Stimulated activated CD8-positive, alpha-beta memory T cell treated with anti-CD3 and anti-CD28 coated beads, Interleukin-15, amount 100 ng/mL, for 4 hours (primary cell): ENCODE measurements at regions not wholly inside any gene's neighbourhood (a gene's known extent, or its start where the extent isn't known, plus 50 kb on each side); places are given as distances from the start of the nearest gene placed in this dataset.

Experiments used
- DNase-seq, 2 donors: peaks; one replicate each; pipeline ENCODE4 v3.0.0-alpha.2; 2020; ENCODE audit warnings: low read depth in 2 of 2

GRCh38 chr10:3428826-3429225, 256.2 kb upstream of the PITRM1 start:
- no peak for DNase-seq

- no peak for DNase-seq
Measured at GRCh38 chr10:3427950-3428354, 255.4 kb upstream of the PITRM1 start.

- no peak for DNase-seq
Measured at GRCh38 chr10:3427347-3427746, 254.8 kb upstream of the PITRM1 start.

- no peak for DNase-seq
Measured at GRCh38 chr10:3426190-3426845, 253.7 kb upstream of the PITRM1 start.

DNA sequence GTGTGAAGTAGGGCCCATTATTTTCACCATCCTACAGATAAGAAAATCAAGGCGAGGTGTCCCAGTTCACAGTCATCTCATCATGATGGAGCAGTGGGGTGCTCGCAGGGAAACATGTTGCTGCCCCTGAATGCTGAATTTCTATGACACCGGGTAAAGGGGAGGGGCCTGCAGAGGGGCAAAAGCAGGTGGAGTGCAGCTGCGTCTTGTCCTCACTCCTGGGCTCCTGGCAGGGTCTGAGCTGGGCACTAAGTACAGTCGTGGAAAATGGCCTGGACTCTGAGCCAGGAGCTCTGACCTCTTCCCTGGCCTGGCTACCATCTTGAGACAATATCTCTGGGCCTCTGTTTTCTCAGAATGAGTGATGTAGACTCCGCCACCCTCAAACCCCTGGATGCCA, 253.1 kb upstream of the PITRM1 start:
- DNase-seq = no peak

- no peak for DNase-seq
Measured at GRCh38 chr10:3425261-3425660, 252.7 kb upstream of the PITRM1 start.

DNA sequence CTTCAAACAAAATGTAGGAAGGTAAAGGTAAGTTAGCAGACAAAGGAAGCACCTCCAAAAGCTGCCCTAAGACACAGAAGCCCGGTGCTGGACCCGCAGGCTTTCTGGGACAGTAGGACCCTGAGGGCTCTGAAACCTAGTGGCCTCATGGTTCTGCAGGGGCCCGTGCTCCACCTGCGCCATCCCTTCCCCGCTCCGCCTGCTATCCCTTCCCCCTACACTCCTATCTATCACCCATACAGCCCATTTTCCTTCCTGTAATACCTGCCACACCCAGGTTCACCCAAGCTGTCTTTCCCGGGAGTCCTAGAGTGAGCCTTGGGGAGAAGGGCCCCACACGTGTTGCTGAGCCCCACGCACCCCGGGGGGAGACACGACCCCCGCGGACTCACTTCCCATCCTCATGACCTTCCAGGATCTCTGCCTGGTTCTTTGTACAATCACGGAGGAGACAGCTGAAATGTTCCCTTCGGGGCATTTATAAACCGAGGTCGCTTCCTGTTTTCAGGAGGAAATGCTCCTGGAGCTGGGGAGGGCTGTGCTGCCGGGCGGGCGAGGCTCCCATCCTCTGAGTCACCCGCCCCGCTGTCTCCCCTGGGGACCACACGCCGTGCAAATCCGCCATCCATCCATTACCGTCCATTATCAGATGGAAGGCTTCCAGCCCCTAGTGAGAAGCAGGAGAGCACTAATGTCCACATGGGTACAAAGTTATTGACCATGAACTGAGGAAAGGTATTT, 251.7 kb upstream of the PITRM1 start:
- no peak for DNase-seq

DNA sequence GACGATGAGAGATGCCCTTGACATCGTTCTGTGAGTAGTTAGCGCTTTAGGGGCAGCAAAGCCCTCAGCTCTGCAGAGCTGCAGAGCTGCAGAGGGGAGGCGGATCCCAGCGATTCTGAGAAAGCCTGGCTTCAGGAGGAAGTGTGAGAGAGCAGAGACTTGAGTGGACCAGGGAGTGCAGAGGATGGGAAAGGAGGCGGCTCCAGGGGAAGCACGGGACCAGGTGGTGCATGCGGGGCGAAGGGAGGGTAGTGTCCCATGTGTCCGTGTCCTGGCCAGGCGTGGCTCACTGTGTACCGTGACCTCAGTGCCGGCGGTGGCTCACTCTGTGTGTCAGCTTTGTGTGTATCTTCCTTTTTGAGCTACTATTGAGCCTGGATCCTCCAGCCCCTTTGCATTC, 250.8 kb upstream of the PITRM1 start:
- no peak for DNase-seq

- DNase-seq = no peak
Measured at GRCh38 chr10:3422282-3422681, 249.7 kb upstream of the PITRM1 start.

DNA sequence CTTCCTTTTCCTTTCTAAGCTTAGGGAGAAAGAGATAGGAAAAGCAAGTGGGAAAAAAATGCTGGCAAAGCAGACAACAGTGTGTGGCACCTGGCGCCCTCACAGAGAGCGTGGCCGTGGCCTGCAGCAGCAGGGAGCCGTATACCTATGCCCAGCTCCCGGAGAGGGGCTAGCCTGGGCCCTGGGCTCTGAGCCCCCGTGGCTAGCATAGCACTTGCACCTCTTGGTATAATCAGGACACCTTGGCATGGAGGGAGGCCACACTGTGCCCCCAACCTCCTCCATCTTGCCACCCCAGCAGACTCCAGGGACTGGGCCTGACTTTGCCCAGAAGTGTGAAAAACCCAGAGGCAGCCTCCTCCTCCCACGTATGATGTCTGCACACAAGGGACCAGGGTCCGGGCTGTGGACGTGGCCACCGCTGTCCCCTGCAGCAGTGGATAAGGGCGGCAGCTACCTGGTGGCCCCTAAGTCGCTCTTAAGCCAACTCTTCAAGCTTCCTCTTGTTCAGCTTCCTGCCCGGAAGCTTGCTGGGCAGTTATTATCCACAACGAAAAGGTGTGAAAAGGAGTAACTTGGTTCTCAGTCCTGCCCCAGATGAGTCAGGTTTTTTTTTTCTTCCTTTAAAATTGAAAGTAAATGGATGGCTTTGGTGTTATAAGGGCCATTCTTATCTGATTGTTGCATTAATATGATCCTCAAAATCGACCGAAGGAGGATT, 249.1 kb upstream of the PITRM1 start:
- no peak for DNase-seq

GRCh38 chr10:3420527-3421469, 248.2 kb upstream of the PITRM1 start:
- DNase-seq = no peak

- no peak for DNase-seq
Measured at GRCh38 chr10:3419719-3420495, 247.3 kb upstream of the PITRM1 start.

DNA sequence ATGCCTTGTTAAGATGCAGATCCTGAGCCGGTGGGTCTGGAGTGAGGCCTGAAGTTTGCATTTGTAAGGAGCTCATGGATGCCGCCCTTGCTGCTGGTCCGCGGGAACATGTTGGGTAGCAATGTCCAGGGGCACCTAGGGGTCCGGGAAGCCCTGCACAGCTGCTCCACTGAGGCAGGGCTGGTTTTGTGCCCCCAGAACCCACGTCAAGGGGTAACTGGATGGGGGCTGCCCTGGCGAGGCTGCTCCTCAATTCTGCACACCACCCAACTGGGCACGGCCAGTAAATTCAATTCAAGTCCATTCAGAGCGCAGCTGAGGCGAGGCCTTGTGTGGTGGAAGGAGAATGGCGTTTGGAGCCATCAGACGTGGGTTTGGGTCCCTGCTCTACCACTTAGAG, 246.3 kb upstream of the PITRM1 start:
- no peak for DNase-seq

GRCh38 chr10:3418041-3418754, 245.6 kb upstream of the PITRM1 start:
- no peak for DNase-seq

GRCh38 chr10:3417096-3417495, 244.5 kb upstream of the PITRM1 start:
- DNase-seq = no peak

DNA sequence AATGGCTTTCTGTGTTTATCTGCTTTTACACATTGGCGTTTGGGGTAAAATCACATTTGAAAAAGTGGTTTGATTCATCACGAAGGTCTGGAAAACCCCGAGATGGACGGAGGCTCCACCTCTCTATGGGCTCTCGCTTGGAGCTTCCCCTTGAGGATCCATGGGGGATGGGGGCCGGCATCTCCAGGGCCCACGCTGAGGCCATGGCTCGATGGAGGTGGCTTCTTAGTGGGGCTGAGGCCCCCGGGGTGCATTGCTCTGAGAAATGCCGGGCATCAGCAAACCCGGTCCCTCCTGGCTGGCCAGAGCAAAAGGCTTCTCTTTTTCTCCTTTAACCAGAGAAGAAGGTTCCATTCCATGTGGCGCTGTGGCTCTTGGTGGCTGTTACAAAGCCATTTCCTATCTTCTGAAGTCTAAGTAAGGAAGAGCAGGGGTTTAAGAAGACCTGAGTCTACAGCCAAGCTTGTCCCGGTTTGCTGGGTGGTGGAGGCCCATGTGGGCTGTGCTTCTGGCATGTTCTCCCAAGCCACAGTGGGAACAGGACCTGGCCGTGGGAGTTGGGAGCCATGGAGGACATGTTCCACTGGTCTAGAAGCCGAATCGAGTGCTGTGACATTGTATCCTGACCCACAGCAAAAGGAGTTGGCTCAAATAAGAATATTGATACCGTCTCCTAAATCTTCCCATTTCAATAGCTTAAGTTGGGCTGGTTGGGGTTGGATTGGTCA, 243.5 kb upstream of the PITRM1 start:
- DNase-seq = no peak

DNA sequence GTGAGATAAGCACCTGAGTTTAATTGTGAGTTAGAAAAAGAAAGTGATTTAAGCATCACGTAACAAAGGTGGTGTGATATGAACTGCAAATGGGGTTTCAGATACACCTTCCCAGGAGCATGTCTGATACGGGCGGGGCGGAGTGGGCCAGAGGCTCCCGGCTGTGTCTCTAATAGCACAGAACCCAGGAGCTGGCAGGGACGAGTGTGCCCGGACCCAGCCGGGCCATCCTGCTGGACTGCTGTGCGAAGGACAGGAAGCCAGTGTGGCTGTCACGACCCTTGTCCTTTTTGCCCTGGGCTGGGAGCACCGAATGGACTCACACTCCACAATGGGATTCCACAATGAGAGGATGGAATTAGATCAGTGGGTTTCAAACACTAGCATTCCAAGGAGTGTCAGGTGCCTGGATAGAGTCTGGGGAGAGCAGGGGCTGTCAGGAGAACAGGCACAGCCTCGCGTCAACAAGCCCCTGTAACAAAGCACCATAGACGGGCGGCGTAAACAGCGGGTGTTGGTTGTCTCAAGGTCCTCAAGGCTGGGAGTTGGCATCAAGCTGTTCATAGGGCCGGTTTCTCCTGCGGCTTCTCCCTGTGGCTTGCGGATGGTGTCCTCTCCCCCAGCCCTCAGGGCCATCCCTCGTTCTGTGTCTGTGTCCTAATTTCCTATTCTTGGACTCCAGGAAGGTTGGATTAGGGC, 242.6 kb upstream of the PITRM1 start:
- DNase-seq = no peak

DNA sequence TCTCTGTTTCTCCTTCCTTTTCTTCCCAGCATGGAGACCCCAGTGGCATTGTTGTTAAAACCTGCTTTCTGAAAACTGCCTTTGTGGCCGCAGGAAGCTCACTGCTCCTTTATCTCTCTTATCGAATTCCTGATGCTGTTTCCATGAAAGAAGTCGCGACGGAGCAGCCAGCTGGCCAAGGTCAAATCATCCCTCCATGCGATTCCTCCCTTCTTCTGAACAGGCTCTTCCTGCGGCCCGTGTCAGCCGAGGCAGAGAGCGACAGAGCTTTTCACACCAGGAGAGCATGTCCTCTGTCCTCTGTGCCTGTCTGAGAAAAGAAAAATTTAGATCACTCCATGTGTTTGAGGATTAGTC, 242.1 kb upstream of the PITRM1 start:
- DNase-seq = no peak
